ENCODE measurements at regions not wholly inside any gene's neighbourhood (a gene's known extent, or its start where the extent isn't known, plus 50 kb on each side); places are given as distances from the start of the nearest gene placed in this dataset.

DNA sequence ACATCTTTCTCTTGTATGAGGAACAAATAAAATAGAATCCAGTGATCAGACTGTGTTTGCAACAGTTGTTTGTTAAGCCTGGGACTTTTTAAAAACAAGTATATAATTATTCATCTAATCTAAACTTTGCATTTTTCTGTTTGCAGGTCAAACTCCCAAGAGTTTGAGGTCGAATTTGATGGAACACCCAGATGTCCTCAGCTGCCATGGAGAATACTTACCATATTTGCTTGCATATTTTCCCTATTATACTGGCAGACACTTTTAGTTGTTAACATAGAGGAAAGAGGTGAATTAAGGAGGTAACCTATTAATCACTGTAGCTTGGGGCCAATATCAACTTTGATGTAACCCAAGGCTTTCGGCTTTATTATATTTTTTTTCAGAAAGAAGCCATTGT is 401.5 kb upstream of the DIPK2B start (continued):
- TF ChIP-seq ZNF644 (tag; IDR thresholded peaks at IDR 0.05; ENCODE audit: low read depth) (no peak), FOXA3 (CRISPR knock-in tag; conservative IDR thresholded peaks at IDR 0.05 in 1 of 2, IDR thresholded peaks at IDR 0.05 in 1 of 2) (no peak)
- TF ChIP-seq, protein P1, sequence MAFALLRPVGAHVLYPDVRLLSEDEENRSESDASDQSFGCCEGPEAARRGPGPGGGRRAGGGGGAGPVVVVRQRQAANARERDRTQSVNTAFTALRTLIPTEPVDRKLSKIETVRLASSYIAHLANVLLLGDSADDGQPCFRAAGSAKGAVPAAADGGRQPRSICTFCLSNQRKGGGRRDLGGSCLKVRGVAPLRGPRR (CRISPR knock-in tag; IDR thresholded peaks at IDR 0.05), result no peak
- TF ChIP-seq, protein P2, sequence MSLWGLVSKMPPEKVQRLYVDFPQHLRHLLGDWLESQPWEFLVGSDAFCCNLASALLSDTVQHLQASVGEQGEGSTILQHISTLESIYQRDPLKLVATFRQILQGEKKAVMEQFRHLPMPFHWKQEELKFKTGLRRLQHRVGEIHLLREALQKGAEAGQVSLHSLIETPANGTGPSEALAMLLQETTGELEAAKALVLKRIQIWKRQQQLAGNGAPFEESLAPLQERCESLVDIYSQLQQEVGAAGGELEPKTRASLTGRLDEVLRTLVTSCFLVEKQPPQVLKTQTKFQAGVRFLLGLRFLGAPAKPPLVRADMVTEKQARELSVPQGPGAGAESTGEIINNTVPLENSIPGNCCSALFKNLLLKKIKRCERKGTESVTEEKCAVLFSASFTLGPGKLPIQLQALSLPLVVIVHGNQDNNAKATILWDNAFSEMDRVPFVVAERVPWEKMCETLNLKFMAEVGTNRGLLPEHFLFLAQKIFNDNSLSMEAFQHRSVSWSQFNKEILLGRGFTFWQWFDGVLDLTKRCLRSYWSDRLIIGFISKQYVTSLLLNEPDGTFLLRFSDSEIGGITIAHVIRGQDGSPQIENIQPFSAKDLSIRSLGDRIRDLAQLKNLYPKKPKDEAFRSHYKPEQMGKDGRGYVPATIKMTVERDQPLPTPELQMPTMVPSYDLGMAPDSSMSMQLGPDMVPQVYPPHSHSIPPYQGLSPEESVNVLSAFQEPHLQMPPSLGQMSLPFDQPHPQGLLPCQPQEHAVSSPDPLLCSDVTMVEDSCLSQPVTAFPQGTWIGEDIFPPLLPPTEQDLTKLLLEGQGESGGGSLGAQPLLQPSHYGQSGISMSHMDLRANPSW (CRISPR knock-in tag; IDR thresholded peaks at IDR 0.05), result no peak

DNA sequence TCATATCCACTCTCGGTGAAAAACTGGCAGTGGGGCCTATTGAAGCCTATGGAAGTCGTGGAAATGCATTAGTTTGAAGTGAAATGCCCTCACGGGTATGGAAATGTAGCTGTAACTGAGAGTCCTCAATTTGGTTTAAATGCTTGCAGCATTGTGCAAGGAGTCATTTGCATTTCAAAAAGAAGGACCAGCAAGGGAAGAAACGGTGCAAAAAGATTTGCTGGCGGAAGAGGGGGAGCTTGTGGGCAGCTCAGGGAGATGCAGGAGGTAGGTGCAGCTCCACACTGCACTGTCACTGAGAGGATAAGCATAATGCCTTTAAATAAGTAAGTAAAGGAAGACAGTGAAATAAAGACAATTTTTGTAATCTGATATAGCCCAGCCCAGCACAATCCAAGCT is 400.4 kb upstream of the DIPK2B start:
- Histone ChIP-seq H3K27me3 (ENCODE audit: control insufficient read depth in 2 of 2, insufficient read depth in 2 of 2, low read length in 2 of 2) (no peaks in the 10 kb centered on the region), H3K4me3 (no peak overlapping the region), H3K9me3 (replicated peaks; ENCODE audit: control insufficient read depth, insufficient read depth, low read depth, low read length) (no peaks in the 10 kb centered on the region), H3K79me2 (ENCODE audit: control insufficient read depth, insufficient read depth, low read length) (no peaks in the 10 kb centered on the region), H4K20me1 (replicated peaks; ENCODE audit: control insufficient read depth, insufficient read depth, low read length) (no peaks in the 10 kb centered on the region), H3K4me2 (ENCODE audit: insufficient read depth, low read length) (no peak overlapping the region), H3K9ac (ENCODE audit: insufficient read depth in 1 of 2, low read depth in 2 of 2, low read length in 2 of 2) (no peak overlapping the region), H3K9me1 (ENCODE audit: control insufficient read depth, insufficient read depth, low read length) (no peaks in the 10 kb centered on the region), H3K4me1 (replicated peaks in 1 of 2; ENCODE audit: control insufficient read depth in 2 of 2, insufficient read depth in 2 of 2, low read length in 2 of 2) (no peaks in the 10 kb centered on the region), H3K27ac (ENCODE audit: extremely low read depth, low read depth, low read length) (no peak overlapping the region), H3K36me3 (ENCODE audit: control insufficient read depth, insufficient read depth, low read length) (no peaks in the 10 kb centered on the region), H2AFZ (ENCODE audit: low read depth, low read length) (no peak overlapping the region)
- FAIRE-seq, result no peak
- WGBS (ENCODE audit: insufficient coverage, low coverage, missing lambda C conversion rate), result 0% methylated on average over 5 of the region's 5 CpGs
- ATAC-seq, result no peak
- in situ Hi-C loops (cut with MboI), result no loop called here
- no peak for DNase-seq (ENCODE audit: extremely low read depth in 1 of 4, low spot score in 3 of 4)
- intact Hi-C loops (cut with micrococcal nuclease), result no loop called here
- ChIA-PET POLR2A (no interaction called here), CTCF (ENCODE audit: low intra/inter-chr PET ratio) (no interaction called here)
- BruUV-seq (replicated peaks), result no TSS peak
- TF ChIP-seq ARID1B (IDR thresholded peaks at IDR 0.05) (no peak), COPS2 (conservative IDR thresholded peaks at IDR 0.05) (no peak), ZNF12 (CRISPR knock-in tag; IDR thresholded peaks at IDR 0.05) (no peak), POLR2AphosphoS2 (IDR thresholded peaks at IDR 0.05; ENCODE audit: low read length) (no peak), PRPF4 (IDR thresholded peaks at IDR 0.05; ENCODE audit: insufficient read depth, low read depth, low read length, poor library complexity, severe bottlenecking) (no peak), NFXL1 (CRISPR knock-in tag; IDR thresholded peaks at IDR 0.05) (no peak), KLF6 (CRISPR knock-in tag; IDR thresholded peaks at IDR 0.05; ENCODE audit: borderline replicate concordance) (no peak)
- TF ChIP-seq, protein P3, sequence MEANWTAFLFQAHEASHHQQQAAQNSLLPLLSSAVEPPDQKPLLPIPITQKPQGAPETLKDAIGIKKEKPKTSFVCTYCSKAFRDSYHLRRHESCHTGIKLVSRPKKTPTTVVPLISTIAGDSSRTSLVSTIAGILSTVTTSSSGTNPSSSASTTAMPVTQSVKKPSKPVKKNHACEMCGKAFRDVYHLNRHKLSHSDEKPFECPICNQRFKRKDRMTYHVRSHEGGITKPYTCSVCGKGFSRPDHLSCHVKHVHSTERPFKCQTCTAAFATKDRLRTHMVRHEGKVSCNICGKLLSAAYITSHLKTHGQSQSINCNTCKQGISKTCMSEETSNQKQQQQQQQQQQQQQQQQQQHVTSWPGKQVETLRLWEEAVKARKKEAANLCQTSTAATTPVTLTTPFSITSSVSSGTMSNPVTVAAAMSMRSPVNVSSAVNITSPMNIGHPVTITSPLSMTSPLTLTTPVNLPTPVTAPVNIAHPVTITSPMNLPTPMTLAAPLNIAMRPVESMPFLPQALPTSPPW (CRISPR knock-in tag; IDR thresholded peaks at IDR 0.05), result no peak
- TF ChIP-seq, protein P4, sequence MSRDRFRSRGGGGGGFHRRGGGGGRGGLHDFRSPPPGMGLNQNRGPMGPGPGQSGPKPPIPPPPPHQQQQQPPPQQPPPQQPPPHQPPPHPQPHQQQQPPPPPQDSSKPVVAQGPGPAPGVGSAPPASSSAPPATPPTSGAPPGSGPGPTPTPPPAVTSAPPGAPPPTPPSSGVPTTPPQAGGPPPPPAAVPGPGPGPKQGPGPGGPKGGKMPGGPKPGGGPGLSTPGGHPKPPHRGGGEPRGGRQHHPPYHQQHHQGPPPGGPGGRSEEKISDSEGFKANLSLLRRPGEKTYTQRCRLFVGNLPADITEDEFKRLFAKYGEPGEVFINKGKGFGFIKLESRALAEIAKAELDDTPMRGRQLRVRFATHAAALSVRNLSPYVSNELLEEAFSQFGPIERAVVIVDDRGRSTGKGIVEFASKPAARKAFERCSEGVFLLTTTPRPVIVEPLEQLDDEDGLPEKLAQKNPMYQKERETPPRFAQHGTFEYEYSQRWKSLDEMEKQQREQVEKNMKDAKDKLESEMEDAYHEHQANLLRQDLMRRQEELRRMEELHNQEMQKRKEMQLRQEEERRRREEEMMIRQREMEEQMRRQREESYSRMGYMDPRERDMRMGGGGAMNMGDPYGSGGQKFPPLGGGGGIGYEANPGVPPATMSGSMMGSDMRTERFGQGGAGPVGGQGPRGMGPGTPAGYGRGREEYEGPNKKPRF (IDR thresholded peaks at IDR 0.05; ENCODE audit: low read depth, low read length), result no peak
- TF ChIP-seq, protein P5, sequence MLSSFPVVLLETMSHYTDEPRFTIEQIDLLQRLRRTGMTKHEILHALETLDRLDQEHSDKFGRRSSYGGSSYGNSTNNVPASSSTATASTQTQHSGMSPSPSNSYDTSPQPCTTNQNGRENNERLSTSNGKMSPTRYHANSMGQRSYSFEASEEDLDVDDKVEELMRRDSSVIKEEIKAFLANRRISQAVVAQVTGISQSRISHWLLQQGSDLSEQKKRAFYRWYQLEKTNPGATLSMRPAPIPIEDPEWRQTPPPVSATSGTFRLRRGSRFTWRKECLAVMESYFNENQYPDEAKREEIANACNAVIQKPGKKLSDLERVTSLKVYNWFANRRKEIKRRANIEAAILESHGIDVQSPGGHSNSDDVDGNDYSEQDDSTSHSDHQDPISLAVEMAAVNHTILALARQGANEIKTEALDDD (IDR thresholded peaks at IDR 0.05), result no peak
